ENCODE measurements at regions not wholly inside any gene's neighbourhood (a gene's known extent, or its start where the extent isn't known, plus 50 kb on each side); places are given as distances from the start of the nearest gene placed in this dataset.
"Not testable (repeated sequence)": the region's sequence is repeated elsewhere in the genome, so short reads cannot be mapped to it uniquely, and the experiment has no call there.

DNA sequence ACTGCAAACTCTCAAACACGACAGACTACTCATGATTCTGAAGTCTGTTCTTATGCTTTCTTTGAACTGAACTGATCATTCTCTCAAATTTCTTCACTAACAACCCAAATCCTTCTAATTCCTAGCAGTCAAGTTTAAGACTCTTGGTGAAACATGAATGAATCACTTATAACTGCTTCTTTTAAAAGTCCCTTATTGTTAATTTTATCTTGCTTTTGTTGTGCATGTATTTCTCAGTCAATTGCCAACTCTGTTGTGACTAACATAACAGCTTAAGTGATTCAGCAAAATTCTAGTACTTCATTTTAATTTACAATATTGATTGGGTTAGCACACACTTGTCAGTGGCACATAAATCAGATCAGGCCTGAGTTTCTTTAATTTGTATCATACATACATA lies 357.0 kb upstream of the FSIP2 start:
- Histone ChIP-seq H3K27me3 (ENCODE audit: control insufficient read depth, insufficient read depth, low read length) (no peaks in the 10 kb centered on the region), H3K36me3 (ENCODE audit: control insufficient read depth, insufficient read depth, low read length) (no peaks in the 10 kb centered on the region), H3K9me3 (ENCODE audit: control insufficient read depth, insufficient read depth, low read length) (no peaks in the 10 kb centered on the region), H3K4me3 (ENCODE audit: low read depth, low read length) (no peak overlapping the region), H3K27ac (ENCODE audit: low read depth, low read length) (no peak overlapping the region), H3K9ac (ENCODE audit: low read depth, low read length) (no peak overlapping the region), H3K4me1 (ENCODE audit: control insufficient read depth, insufficient read depth, low read length) (no peaks in the 10 kb centered on the region; the same call in 1 of the 2 replicates)

DNA sequence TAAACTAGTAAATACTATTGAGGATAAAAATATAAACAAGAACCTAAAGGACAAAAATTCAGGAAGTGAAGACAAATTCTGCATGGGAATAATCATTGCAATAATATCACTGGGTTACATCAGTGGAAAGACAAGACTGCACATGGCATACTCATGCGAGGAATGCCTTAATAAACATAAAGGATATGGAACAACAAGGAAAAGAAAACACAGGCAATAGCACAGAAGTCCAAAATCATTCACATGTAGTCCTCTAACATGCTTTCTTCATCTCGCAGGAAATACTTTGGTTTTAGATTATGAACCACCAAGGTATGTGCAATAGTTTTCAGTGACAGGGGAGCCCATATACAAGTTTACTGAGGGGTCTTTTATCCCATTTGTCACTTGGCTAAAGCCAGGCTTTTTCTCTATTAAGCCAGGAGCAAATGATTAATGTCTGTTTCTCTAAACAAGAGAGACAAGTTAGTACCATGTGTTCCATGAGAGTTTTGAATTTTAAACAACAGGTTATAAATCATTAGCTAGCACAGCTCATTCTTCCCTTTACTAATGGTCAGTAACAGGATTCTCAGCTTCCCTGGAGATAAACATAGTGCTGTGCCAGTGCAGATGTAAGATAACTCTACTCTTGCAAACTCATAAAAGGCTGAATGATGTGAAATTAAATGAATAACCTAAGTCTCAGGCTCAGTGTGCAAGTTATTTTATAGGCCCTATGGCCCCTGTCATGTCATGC lies 353.6 kb upstream of the FSIP2 start:
- no peaks in the 10 kb centered on the region for H3K27me3 ChIP-seq (ENCODE audit: control insufficient read depth, insufficient read depth, low read length)
- H3K9me3 ChIP-seq (ENCODE audit: control insufficient read depth, insufficient read depth, low read length), result no peaks in the 10 kb centered on the region
- H3K9ac ChIP-seq (ENCODE audit: low read depth, low read length), result no peak overlapping the region
- H3K27ac ChIP-seq (ENCODE audit: low read depth, low read length), result no peak overlapping the region
- H3K4me3 ChIP-seq (ENCODE audit: low read depth, low read length), result no peak overlapping the region
- no peaks in the 10 kb centered on the region; the same call in 1 of the 2 replicates for H3K4me1 ChIP-seq (ENCODE audit: control insufficient read depth, insufficient read depth, low read length)
- no peaks in the 10 kb centered on the region for H3K36me3 ChIP-seq (ENCODE audit: control insufficient read depth, insufficient read depth, low read length)

DNA sequence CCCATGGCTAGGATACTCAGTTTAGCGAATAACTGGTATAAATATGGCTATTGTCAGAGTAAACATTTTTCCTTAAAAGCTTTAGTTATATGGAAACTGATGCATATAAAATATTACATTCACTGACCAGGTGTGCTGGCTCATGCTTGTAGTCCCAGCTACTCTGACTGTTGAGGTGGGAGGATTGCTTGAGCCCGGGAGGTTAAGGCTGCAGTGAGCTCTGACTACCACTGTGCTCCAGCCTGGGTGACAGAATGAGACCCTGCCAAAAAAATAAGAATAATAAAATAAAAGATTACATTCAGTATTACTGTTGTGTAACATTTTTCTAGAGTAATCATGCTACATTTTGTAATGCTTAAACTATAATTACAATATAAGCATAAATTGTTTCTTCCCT lies 350.4 kb upstream of the FSIP2 start:
- Histone ChIP-seq H3K9me3 (ENCODE audit: control insufficient read depth, insufficient read depth, low read length) (no peaks in the 10 kb centered on the region), H3K4me3 (ENCODE audit: low read depth, low read length) (no peak overlapping the region), H3K27me3 (ENCODE audit: control insufficient read depth, insufficient read depth, low read length) (no peaks in the 10 kb centered on the region), H3K27ac (ENCODE audit: low read depth, low read length) (no peak overlapping the region), H3K36me3 (ENCODE audit: control insufficient read depth, insufficient read depth, low read length) (no peaks in the 10 kb centered on the region), H3K4me1 (ENCODE audit: control insufficient read depth, insufficient read depth, low read length) (peaks cover 12% of the 10 kb centered on the region), H3K9ac (ENCODE audit: low read depth, low read length) (no peak overlapping the region)

DNA sequence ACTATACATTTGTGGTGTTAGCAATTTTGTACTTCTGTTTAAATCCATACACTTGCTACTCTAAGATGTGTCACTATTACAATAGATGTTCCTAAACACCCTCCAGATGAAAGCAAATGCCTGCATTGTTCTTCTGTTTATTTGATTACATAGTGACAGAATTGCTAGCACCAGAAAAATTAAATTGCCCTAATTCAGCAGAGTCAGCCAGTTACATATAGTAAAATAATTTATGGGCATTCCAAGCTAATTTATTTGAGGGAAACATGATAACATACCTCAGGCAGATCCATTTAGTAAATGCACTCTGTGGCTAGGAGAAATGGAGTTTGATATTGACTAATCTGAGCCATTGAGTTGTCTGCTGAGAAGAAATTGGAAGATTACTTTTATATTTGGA lies 347.1 kb upstream of the FSIP2 start:
- H3K9me3 ChIP-seq (ENCODE audit: control insufficient read depth, insufficient read depth, low read length), result no peaks in the 10 kb centered on the region
- peaks cover 12% of the 10 kb centered on the region for H3K4me1 ChIP-seq (ENCODE audit: control insufficient read depth, insufficient read depth, low read length)
- no peak overlapping the region for H3K4me3 ChIP-seq (ENCODE audit: low read depth, low read length)
- no peak overlapping the region for H3K9ac ChIP-seq (ENCODE audit: low read depth, low read length)
- no peaks in the 10 kb centered on the region for H3K27me3 ChIP-seq (ENCODE audit: control insufficient read depth, insufficient read depth, low read length)
- no peaks in the 10 kb centered on the region for H3K36me3 ChIP-seq (ENCODE audit: control insufficient read depth, insufficient read depth, low read length)
- no peak overlapping the region for H3K27ac ChIP-seq (ENCODE audit: low read depth, low read length)

DNA sequence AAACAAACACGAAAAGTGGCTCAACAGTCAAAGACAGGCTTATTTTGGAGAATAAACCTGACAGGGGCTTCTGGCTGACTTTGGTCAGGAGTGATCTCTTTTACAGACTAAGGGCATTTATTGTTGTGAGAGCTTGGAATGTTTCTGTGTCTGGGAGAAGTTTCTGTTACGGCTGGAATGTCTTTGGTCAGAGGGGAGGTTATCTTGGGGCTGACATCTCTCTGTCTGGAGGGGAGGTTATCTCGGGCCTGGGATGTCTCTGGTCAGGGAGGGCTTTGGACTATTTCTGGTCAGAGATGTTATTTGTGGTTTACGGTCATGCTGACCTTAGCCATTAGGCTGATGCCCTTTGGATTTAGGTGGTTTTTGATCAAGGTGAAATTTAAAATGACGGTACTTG lies 345.5 kb upstream of the FSIP2 start:
- Histone ChIP-seq H3K4me3 (ENCODE audit: low read depth, low read length) (no peak overlapping the region), H3K4me1 (ENCODE audit: control insufficient read depth, insufficient read depth, low read length) (peaks cover 12% of the 10 kb centered on the region), H3K27me3 (ENCODE audit: control insufficient read depth, insufficient read depth, low read length) (no peaks in the 10 kb centered on the region), H3K9me3 (ENCODE audit: control insufficient read depth, insufficient read depth, low read length) (no peaks in the 10 kb centered on the region), H3K9ac (ENCODE audit: low read depth, low read length) (no peak overlapping the region), H3K27ac (ENCODE audit: low read depth, low read length) (no peak overlapping the region), H3K36me3 (ENCODE audit: control insufficient read depth, insufficient read depth, low read length) (no peaks in the 10 kb centered on the region)

DNA sequence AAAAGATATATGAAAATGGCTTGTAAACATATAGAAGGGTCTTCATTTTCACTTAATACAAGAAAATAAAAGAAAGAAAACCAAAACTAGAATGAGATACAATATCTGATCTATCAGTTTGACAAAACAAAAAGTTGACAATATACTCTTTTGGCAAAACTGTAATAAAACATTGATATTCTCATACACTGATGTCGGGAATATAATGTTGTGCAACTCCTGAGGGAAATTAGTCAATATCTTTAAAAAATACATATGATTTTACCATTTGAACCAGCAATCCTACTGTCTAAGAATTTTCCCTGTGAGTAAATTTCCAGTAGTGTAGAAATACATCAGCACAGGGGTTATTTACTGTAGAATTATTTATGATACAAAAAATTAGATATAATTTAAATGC lies 336.1 kb upstream of the FSIP2 start:
- H3K27me3 ChIP-seq (ENCODE audit: control insufficient read depth, insufficient read depth, low read length), result no peaks in the 10 kb centered on the region
- H3K27ac ChIP-seq (ENCODE audit: low read depth, low read length), result no peak overlapping the region
- H3K4me3 ChIP-seq (ENCODE audit: low read depth, low read length), result no peak overlapping the region
- no peak overlapping the region for H3K9ac ChIP-seq (ENCODE audit: low read depth, low read length)
- no peaks in the 10 kb centered on the region for H3K36me3 ChIP-seq (ENCODE audit: control insufficient read depth, insufficient read depth, low read length)
- H3K9me3 ChIP-seq (ENCODE audit: control insufficient read depth, insufficient read depth, low read length), result no peaks in the 10 kb centered on the region
- H3K4me1 ChIP-seq (ENCODE audit: control insufficient read depth, insufficient read depth, low read length), result no peaks in the 10 kb centered on the region

DNA sequence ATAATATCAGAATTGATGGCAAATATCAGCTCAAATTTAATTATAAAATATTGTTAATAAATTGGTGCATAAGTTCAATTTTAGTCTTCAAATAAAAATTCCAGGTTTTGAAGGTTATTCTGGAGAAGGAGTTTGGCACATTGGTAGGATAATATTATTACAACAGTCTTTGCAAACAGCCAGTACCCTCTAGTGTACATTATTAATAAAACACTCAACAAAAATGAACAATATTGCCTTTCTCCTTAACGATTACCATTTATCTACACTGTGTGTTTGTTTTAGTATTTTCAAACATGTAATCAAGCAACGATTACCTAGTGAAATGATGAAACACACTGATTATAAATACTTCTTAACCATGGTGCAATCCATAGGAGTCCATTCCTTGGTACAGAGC lies 334.0 kb upstream of the FSIP2 start:
- Histone ChIP-seq H3K9me3 (ENCODE audit: control insufficient read depth, insufficient read depth, low read length) (no peaks in the 10 kb centered on the region), H3K4me1 (ENCODE audit: control insufficient read depth, insufficient read depth, low read length) (no peaks in the 10 kb centered on the region), H3K4me3 (ENCODE audit: low read depth, low read length) (no peak overlapping the region), H3K27ac (ENCODE audit: low read depth, low read length) (no peak overlapping the region), H3K27me3 (ENCODE audit: control insufficient read depth, insufficient read depth, low read length) (no peaks in the 10 kb centered on the region), H3K9ac (ENCODE audit: low read depth, low read length) (no peak overlapping the region), H3K36me3 (ENCODE audit: control insufficient read depth, insufficient read depth, low read length) (no peaks in the 10 kb centered on the region)

DNA sequence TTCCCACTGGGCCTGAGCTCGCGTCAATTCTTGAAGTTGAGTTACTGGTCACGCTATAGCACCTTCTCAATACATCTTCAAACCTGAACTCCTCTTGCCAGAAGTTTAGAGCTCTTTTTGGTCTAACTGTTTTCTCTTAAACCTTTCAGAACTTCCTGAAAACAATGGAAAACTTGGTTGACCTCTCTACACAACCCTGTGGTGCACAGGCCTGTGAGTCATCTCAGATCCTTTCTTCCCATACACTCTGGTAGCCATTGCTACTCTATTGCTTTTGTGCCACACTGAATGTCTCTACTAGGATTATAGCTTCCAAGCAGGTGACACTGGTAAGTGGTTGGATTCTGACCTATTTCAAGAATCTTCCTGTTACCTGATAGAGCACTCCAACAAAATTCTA lies 321.5 kb upstream of the FSIP2 start:
- Histone ChIP-seq H3K27ac (ENCODE audit: low read depth, low read length) (no peak overlapping the region), H3K9me3 (ENCODE audit: control insufficient read depth, insufficient read depth, low read length) (no peaks in the 10 kb centered on the region), H3K27me3 (ENCODE audit: control insufficient read depth, insufficient read depth, low read length) (no peaks in the 10 kb centered on the region), H3K4me3 (ENCODE audit: low read depth, low read length) (no peak overlapping the region), H3K4me1 (ENCODE audit: control insufficient read depth, insufficient read depth, low read length) (no peaks in the 10 kb centered on the region), H3K9ac (ENCODE audit: low read depth, low read length) (no peak overlapping the region), H3K36me3 (ENCODE audit: control insufficient read depth, insufficient read depth, low read length) (no peaks in the 10 kb centered on the region)

DNA sequence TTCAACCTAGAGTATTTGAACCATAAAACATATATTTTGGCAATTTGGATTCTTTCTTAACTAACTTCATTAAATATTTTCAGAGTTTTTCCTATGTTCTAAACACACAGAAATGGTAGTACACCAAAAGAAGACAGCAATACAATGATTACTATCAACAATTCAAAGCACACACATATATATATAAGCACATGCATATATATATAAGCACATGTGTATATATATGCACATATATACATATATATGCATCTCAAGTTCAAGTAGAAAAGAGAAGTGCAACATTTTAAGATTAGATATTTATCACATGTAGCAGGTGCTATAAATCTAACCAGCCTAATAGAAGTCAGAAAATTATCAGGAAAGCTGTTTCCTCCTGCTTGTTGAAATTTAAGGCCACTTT lies 320.9 kb upstream of the FSIP2 start:
- Histone ChIP-seq H3K4me1 (ENCODE audit: control insufficient read depth, insufficient read depth, low read length) (no peaks in the 10 kb centered on the region), H3K27me3 (ENCODE audit: control insufficient read depth, insufficient read depth, low read length) (no peaks in the 10 kb centered on the region), H3K9me3 (ENCODE audit: control insufficient read depth, insufficient read depth, low read length) (no peaks in the 10 kb centered on the region), H3K36me3 (ENCODE audit: control insufficient read depth, insufficient read depth, low read length) (no peaks in the 10 kb centered on the region), H3K9ac (ENCODE audit: low read depth, low read length) (no peak overlapping the region), H3K4me3 (ENCODE audit: low read depth, low read length) (no peak overlapping the region), H3K27ac (ENCODE audit: low read depth, low read length) (no peak overlapping the region)

DNA sequence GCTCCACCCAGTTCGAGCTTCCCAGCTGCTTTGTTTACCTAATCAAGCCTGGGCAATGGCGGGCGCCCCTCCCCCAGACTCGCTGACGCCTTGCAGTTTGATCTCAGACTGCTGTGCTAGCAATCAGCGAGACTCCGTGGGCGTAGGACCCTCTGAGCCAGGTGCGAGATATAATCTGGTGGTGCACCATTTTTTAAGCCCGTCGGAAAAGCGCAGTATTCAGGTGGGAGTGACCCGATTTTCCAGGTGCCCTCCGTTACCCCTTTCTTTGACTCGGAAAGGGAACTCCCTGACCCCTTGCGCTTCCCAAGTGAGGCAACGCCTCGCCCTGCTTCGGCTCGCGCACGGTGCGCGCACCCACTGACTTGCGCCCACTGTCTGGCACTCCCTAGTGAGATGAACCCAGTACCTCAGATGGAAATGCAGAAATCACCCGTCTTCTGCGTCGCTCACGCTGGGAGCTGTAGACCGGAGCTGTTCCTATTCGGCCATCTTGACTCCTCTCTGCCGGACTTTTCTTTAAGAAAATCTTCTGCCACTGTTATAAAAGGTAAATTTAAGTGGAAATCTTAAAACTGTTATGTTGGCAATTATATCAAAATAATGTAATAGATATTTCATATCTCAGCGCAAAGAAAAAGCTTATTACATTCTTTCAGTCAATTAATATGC lies 313.5 kb upstream of the FSIP2 start:
- not testable (repeated sequence) for H3K4me1 ChIP-seq (ENCODE audit: control insufficient read depth, insufficient read depth, low read length); H3K9me3 ChIP-seq (ENCODE audit: control insufficient read depth, insufficient read depth, low read length); H3K27me3 ChIP-seq (ENCODE audit: control insufficient read depth, insufficient read depth, low read length); H3K36me3 ChIP-seq (ENCODE audit: control insufficient read depth, insufficient read depth, low read length)
- peak overlapping the region; percentile 78 for H3K9ac ChIP-seq (ENCODE audit: low read depth, low read length)
- peak overlapping the region; percentile 78 for H3K27ac ChIP-seq (ENCODE audit: low read depth, low read length)
- H3K4me3 ChIP-seq (ENCODE audit: low read depth, low read length), result peak overlapping the region; percentile 85

DNA sequence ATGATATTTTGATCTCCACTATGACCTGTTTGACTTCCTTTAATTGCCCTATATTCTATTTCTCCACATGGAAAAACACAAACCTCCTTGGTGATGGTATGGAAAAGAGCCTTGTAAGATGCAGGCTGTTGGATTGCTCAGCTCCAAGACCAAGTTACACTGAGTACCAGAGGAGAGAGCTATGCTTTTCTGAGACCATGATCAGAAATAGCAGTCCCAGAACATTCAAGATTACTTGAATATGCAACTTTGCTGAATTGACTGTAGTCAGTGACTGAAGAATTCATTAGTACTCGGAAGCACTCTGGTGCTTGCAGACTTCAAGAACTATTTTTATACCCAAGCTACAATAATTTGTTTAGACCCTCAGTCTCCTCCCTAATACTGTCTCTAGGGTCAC lies 310.6 kb upstream of the FSIP2 start:
- Histone ChIP-seq H3K27me3 (ENCODE audit: control insufficient read depth, insufficient read depth, low read length) (no peaks in the 10 kb centered on the region), H3K4me1 (ENCODE audit: control insufficient read depth, insufficient read depth, low read length) (peaks cover 11% of the 10 kb centered on the region), H3K36me3 (ENCODE audit: control insufficient read depth, insufficient read depth, low read length) (no peaks in the 10 kb centered on the region), H3K4me3 (ENCODE audit: low read depth, low read length) (no peak overlapping the region), H3K27ac (ENCODE audit: low read depth, low read length) (no peak overlapping the region), H3K9ac (ENCODE audit: low read depth, low read length) (no peak overlapping the region), H3K9me3 (ENCODE audit: control insufficient read depth, insufficient read depth, low read length) (no peaks in the 10 kb centered on the region)
